Natural killer cell (primary cell): ENCODE measurements at regions not wholly inside any gene's neighbourhood (a gene's known extent, or its start where the extent isn't known, plus 50 kb on each side); places are given as distances from the start of the nearest gene placed in this dataset.

Experiments
- ATAC-seq, 3 donors: fragments of 150-1000 bp in 2 of 3; fragments of 200-7000 bp in 1 of 3; cut with Tn5 transposase; 1 replicate in 1 of 3; 2 replicates in 2 of 3; pipeline ENCODE4 v1.10.0; 2021; ENCODE audit warnings: mild to moderate bottlenecking in 2 of 3, moderate library complexity in 2 of 3
- DNase-seq, 2 donors: peaks; one replicate each; pipeline versions ENCODE4 v3.0.0 to v3.0.0-alpha.2; 2013 to 2021; ENCODE audit warnings: mixed read lengths in 1 of 2
- H3K27ac ChIP-seq: one replicate; pipeline ENCODE4 v1.5.1; 2013; ENCODE audit warnings: mild to moderate bottlenecking, low read length
- H3K27me3 ChIP-seq: one replicate; pipeline ENCODE4 v1.6.1; 2013; ENCODE audit warnings: low read length; ENCODE audit not compliant: control insufficient read depth, insufficient read depth
- H3K36me3 ChIP-seq: one replicate; pipeline ENCODE4 v1.6.1; 2013; ENCODE audit warnings: low read length; ENCODE audit not compliant: control insufficient read depth, insufficient read depth
- H3K4me1 ChIP-seq: one replicate; pipeline ENCODE4 v1.6.1; 2013; ENCODE audit warnings: low read length; ENCODE audit not compliant: control insufficient read depth, insufficient read depth
- H3K4me3 ChIP-seq: one replicate; pipeline ENCODE4 v1.5.1; 2013; ENCODE audit warnings: low read length
- H3K9me3 ChIP-seq: one replicate; pipeline ENCODE4 v1.6.1; 2013; ENCODE audit warnings: low read length; ENCODE audit not compliant: control insufficient read depth, insufficient read depth
- H3K27ac Mint-ChIP-seq, 2 donors: one replicate each; pipeline ENCODE4 v1.8.0; 2022; ENCODE audit warnings: mild to moderate bottlenecking in 2 of 2, mixed read lengths in 2 of 2, moderate library complexity in 1 of 2
- H3K27me3 Mint-ChIP-seq, 2 donors: one replicate each; pipeline ENCODE4 v1.8.0; 2022; ENCODE audit warnings: low read depth in 2 of 2, mixed read lengths in 2 of 2
- H3K36me3 Mint-ChIP-seq: one replicate; pipeline ENCODE4 v1.8.0; 2022; ENCODE audit warnings: mixed read lengths
- H3K4me1 Mint-ChIP-seq, 2 donors: one replicate each; pipeline ENCODE4 v1.8.0; 2022; ENCODE audit warnings: mixed read lengths in 2 of 2
- H3K4me3 Mint-ChIP-seq: one replicate; pipeline ENCODE4 v1.8.0; 2022; ENCODE audit warnings: mild to moderate bottlenecking, moderate library complexity, mixed read lengths
- H3K9me3 Mint-ChIP-seq, 2 donors: one replicate each; pipeline ENCODE4 v1.8.0; 2022; ENCODE audit warnings: mixed read lengths in 2 of 2
- WGBS: methylation state at CpG from one replicate; pipeline ENCODE4 v1.1.7; 2013; ENCODE audit warnings: missing lambda C conversion rate; ENCODE audit not compliant: insufficient coverage; 5-methylcytosine and 5-hydroxymethylcytosine counted together
- intact Hi-C: fragments of 100-400 bp; cut with micrococcal nuclease; formaldehyde crosslinking; loops from one replicate; pipeline ENCODE4 v1.14.2; 2022
- TF ChIP-seq, protein P1 (sequence below): fragments of 200-600 bp; IDR thresholded peaks from one replicate; pipeline ENCODE4 v1.8.0; 2022; ENCODE audit warnings: antibody characterized with exemption

DNA sequence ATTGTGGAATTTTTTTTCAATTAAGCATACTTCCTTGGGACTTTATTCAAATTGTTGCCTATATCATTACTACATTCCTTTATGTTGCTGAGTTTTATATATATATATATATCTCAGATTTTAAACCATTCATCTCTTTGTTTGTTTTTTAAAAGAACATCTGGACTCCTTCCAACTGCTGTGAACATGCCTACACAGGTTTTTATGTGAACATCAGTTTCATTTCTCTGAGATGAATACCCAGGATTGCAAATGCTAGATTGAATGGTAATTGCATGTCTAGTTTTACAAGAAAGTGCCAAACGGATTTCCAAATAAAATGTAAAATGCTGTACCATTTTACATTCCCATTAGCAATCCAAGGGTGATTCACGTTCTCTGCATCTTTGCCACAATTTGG is 1289.3 kb downstream of the HACE1 start:
- Histone ChIP-seq H3K4me3 (no peak overlapping the region), H3K9me3 (no peaks in the 10 kb centered on the region), H3K27ac (no peak overlapping the region), H3K36me3 (no peaks in the 10 kb centered on the region), H3K4me1 (no peaks in the 10 kb centered on the region), H3K27me3 (no peaks in the 10 kb centered on the region)
- no peak for DNase-seq
- TF ChIP-seq, protein P1, sequence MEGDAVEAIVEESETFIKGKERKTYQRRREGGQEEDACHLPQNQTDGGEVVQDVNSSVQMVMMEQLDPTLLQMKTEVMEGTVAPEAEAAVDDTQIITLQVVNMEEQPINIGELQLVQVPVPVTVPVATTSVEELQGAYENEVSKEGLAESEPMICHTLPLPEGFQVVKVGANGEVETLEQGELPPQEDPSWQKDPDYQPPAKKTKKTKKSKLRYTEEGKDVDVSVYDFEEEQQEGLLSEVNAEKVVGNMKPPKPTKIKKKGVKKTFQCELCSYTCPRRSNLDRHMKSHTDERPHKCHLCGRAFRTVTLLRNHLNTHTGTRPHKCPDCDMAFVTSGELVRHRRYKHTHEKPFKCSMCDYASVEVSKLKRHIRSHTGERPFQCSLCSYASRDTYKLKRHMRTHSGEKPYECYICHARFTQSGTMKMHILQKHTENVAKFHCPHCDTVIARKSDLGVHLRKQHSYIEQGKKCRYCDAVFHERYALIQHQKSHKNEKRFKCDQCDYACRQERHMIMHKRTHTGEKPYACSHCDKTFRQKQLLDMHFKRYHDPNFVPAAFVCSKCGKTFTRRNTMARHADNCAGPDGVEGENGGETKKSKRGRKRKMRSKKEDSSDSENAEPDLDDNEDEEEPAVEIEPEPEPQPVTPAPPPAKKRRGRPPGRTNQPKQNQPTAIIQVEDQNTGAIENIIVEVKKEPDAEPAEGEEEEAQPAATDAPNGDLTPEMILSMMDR: no peak
- Mint-ChIP-seq H3K4me3 (no peak overlapping the region), H3K4me1 (no peaks in the 10 kb centered on the region), H3K27me3 (no peaks in the 10 kb centered on the region), H3K9me3 (peaks cover 8 to 12% of the 10 kb centered on the region in 2 donors), H3K36me3 (peaks cover 12% of the 10 kb centered on the region), H3K27ac (no peak overlapping the region)
- intact Hi-C loops: no loop called here
- WGBS: 100% methylated on average over 1 of the region's 2 CpGs
- no peak for ATAC-seq

- no peak overlapping the region for H3K27ac ChIP-seq
- DNase-seq (no peak), ATAC-seq (no peak)
- TF ChIP-seq, protein P1: no peak
- Mint-ChIP-seq H3K4me1 (no peaks in the 10 kb centered on the region), H3K27ac (no peak overlapping the region), H3K9me3 (peaks cover 11 to 13% of the 10 kb centered on the region in 2 donors), H3K4me3 (no peak overlapping the region), H3K27me3 (no peaks in the 10 kb centered on the region), H3K36me3 (no peaks in the 10 kb centered on the region)
- no peak overlapping the region for H3K4me3 ChIP-seq
- no peaks in the 10 kb centered on the region for H3K27me3 ChIP-seq
- H3K9me3 ChIP-seq: no peaks in the 10 kb centered on the region
- intact Hi-C loops: no loop called here
- no peaks in the 10 kb centered on the region for H3K4me1 ChIP-seq
- H3K36me3 ChIP-seq: no peaks in the 10 kb centered on the region
These were observed 1304.8 kb downstream of the HACE1 start for GRCh38 chr6:103554911-103555310.

- H3K27me3 Mint-ChIP-seq: no peaks in the 10 kb centered on the region
- 86% methylated on average over 1 of the region's 1 CpG for WGBS
- no peak overlapping the region for H3K27ac ChIP-seq
- TF ChIP-seq, protein P1: no peak
- no peak overlapping the region for H3K27ac Mint-ChIP-seq
- H3K27me3 ChIP-seq: no peaks in the 10 kb centered on the region
- ATAC-seq: no peak
- no peak overlapping the region for H3K4me3 Mint-ChIP-seq
- no peak for DNase-seq
- no peaks in the 10 kb centered on the region for H3K36me3 ChIP-seq
- peaks cover 5% of the 10 kb centered on the region for H3K9me3 ChIP-seq
- intact Hi-C loops: no loop called here
- peaks cover 17 to 22% of the 10 kb centered on the region in 2 donors for H3K9me3 Mint-ChIP-seq
- H3K36me3 Mint-ChIP-seq: peaks cover 6% of the 10 kb centered on the region
- no peaks in the 10 kb centered on the region for H3K4me1 ChIP-seq
- no peak overlapping the region for H3K4me3 ChIP-seq
- H3K4me1 Mint-ChIP-seq: no peaks in the 10 kb centered on the region
These were observed 1321.3 kb downstream of the HACE1 start for GRCh38 chr6:103538381-103538780.

- no peaks in the 10 kb centered on the region for H3K4me1 ChIP-seq
- Mint-ChIP-seq H3K27ac (no peak overlapping the region), H3K4me1 (no peaks in the 10 kb centered on the region), H3K4me3 (no peak overlapping the region), H3K9me3 (peaks cover 9 to 13% of the 10 kb centered on the region in 2 donors), H3K36me3 (no peaks in the 10 kb centered on the region), H3K27me3 (no peaks in the 10 kb centered on the region)
- intact Hi-C loops: no loop called here
- no peak overlapping the region for H3K27ac ChIP-seq
- WGBS: 73% methylated on average over 1 of the region's 2 CpGs
- H3K9me3 ChIP-seq: peaks cover 5% of the 10 kb centered on the region
- DNase-seq (no peak), ATAC-seq (no peak)
- H3K4me3 ChIP-seq: no peak overlapping the region
- no peaks in the 10 kb centered on the region for H3K27me3 ChIP-seq
- TF ChIP-seq, protein P1: no peak
- H3K36me3 ChIP-seq: no peaks in the 10 kb centered on the region
These were observed 1324.9 kb downstream of the HACE1 start for GRCh38 chr6:103534814-103535213.
